ENCODE measurements at regions not wholly inside any gene's neighbourhood (a gene's known extent, or its start where the extent isn't known, plus 50 kb on each side); places are given as distances from the start of the nearest gene placed in this dataset.

DNA sequence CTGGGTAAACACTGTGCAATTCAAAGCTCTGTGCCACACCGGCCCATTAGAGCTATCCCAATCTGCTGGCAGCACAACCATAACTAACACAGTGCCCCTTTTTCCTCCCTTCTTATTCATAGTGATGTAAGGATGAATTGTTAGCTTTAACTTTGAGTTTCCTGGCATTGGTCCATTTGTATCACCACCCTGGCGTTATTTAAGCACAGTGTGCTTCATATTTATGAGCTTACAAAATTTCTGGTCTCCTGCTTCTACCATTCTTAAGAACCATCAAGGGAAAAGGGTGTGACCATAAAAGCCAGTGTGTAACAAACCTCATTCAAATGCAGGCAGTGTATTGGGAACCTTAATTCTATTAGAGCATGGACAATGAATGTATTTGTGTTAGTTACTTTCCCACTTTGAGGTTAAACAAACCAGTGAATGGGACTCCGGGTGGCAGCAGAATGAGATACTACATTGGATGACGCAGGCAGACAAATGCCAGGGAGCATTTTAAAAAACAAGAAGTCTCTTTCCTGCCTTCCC lies 222.6 kb downstream of the TMEM161B start:
- CTCF ChIA-PET = no interaction called here
- Histone ChIP-seq H3K9me3 (ENCODE audit: control insufficient read depth, insufficient read depth, low read depth, low read length) (no peaks in the 10 kb centered on the region), H3K36me3 (ENCODE audit: control insufficient read depth, insufficient read depth, low read length) (no peaks in the 10 kb centered on the region), H3K27ac (ENCODE audit: low read length) (no peak overlapping the region), H3K27me3 (ENCODE audit: control insufficient read depth, insufficient read depth, low read length) (no peaks in the 10 kb centered on the region), H3K4me1 (ENCODE audit: control insufficient read depth, insufficient read depth, low read length) (no peaks in the 10 kb centered on the region), H3K4me3 (ENCODE audit: low read depth in 2 of 2, low read length in 2 of 2) (no peak overlapping the region)
- POLR2A ChIA-PET = no interaction called here
- in situ Hi-C loops (cut with HindIII; ENCODE audit: low pct_unique_long_range_greater_than_20kb, low sequenced_read_pairs) = no loop called here
- DNase-seq (ENCODE audit: low read depth, low spot score) (no peak), ATAC-seq (no peak)
- TF ChIP-seq, protein P1, sequence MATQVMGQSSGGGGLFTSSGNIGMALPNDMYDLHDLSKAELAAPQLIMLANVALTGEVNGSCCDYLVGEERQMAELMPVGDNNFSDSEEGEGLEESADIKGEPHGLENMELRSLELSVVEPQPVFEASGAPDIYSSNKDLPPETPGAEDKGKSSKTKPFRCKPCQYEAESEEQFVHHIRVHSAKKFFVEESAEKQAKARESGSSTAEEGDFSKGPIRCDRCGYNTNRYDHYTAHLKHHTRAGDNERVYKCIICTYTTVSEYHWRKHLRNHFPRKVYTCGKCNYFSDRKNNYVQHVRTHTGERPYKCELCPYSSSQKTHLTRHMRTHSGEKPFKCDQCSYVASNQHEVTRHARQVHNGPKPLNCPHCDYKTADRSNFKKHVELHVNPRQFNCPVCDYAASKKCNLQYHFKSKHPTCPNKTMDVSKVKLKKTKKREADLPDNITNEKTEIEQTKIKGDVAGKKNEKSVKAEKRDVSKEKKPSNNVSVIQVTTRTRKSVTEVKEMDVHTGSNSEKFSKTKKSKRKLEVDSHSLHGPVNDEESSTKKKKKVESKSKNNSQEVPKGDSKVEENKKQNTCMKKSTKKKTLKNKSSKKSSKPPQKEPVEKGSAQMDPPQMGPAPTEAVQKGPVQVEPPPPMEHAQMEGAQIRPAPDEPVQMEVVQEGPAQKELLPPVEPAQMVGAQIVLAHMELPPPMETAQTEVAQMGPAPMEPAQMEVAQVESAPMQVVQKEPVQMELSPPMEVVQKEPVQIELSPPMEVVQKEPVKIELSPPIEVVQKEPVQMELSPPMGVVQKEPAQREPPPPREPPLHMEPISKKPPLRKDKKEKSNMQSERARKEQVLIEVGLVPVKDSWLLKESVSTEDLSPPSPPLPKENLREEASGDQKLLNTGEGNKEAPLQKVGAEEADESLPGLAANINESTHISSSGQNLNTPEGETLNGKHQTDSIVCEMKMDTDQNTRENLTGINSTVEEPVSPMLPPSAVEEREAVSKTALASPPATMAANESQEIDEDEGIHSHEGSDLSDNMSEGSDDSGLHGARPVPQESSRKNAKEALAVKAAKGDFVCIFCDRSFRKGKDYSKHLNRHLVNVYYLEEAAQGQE (IDR thresholded peaks at IDR 0.05; ENCODE audit: insufficient read depth in 1 of 2, low read depth in 2 of 2, low read length in 1 of 2) = no peak
- TF ChIP-seq POLR2AphosphoS5 (IDR thresholded peaks at IDR 0.05; ENCODE audit: low read depth, low read length) (no peak), SIN3A (IDR thresholded peaks at IDR 0.05; ENCODE audit: borderline replicate concordance, insufficient read depth, low read depth, low read length) (no peak)
- TF ChIP-seq, protein P2, sequence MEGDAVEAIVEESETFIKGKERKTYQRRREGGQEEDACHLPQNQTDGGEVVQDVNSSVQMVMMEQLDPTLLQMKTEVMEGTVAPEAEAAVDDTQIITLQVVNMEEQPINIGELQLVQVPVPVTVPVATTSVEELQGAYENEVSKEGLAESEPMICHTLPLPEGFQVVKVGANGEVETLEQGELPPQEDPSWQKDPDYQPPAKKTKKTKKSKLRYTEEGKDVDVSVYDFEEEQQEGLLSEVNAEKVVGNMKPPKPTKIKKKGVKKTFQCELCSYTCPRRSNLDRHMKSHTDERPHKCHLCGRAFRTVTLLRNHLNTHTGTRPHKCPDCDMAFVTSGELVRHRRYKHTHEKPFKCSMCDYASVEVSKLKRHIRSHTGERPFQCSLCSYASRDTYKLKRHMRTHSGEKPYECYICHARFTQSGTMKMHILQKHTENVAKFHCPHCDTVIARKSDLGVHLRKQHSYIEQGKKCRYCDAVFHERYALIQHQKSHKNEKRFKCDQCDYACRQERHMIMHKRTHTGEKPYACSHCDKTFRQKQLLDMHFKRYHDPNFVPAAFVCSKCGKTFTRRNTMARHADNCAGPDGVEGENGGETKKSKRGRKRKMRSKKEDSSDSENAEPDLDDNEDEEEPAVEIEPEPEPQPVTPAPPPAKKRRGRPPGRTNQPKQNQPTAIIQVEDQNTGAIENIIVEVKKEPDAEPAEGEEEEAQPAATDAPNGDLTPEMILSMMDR (IDR thresholded peaks at IDR 0.05) = no peak
- intact Hi-C loops (cut with micrococcal nuclease; ENCODE audit: unreplicated experiment) = no loop called here
- no TSS peak for BruUV-seq (replicated peaks)

DNA sequence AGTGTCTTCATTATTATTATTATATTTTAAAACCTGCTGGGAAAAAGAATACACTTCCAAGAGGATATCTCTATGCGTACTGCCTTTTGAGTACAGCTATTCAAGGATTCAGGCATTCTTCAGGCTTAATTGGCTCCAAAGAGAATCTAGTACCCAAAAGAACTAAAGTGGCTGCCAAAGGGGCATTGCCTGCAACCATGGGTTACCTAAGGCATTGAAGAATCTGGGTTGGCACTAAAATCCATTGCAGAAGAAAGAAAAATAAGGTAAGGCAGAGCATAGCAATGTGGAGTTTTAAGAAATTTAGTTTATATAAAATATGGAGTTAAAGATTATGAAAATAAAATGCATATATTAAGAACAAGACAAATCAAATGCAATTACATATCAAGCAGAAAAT lies 223.5 kb downstream of the TMEM161B start:
- DNase-seq (ENCODE audit: low read depth, low spot score) (no peak), ATAC-seq (no peak)
- in situ Hi-C loops (cut with HindIII; ENCODE audit: low pct_unique_long_range_greater_than_20kb, low sequenced_read_pairs) = no loop called here
- TF ChIP-seq TCF7L2 (IDR thresholded peaks at IDR 0.05; ENCODE audit: low read depth, low read length) (no peak), SIN3A (IDR thresholded peaks at IDR 0.05; ENCODE audit: borderline replicate concordance, insufficient read depth, low read depth, low read length) (no peak), POLR2AphosphoS5 (IDR thresholded peaks at IDR 0.05; ENCODE audit: low read depth, low read length) (no peak)
- TF ChIP-seq, protein P1 (IDR thresholded peaks at IDR 0.05; ENCODE audit: insufficient read depth in 1 of 2, low read depth in 2 of 2, low read length in 1 of 2) = no peak
- TF ChIP-seq, protein P2 (IDR thresholded peaks at IDR 0.05) = no peak
- no peaks in the 10 kb centered on the region for H3K9me3 ChIP-seq (ENCODE audit: control insufficient read depth, insufficient read depth, low read depth, low read length)
- ChIA-PET POLR2A (no interaction called here), CTCF (interaction anchor here (0.6 kb wide), 1 partner anchor 67 kb away, joined by 5 read pairs; no protein-coding TSS in a partner anchor)
- H3K27me3 ChIP-seq (ENCODE audit: control insufficient read depth, insufficient read depth, low read length) = no peaks in the 10 kb centered on the region
- H3K4me3 ChIP-seq (ENCODE audit: low read depth in 2 of 2, low read length in 2 of 2) = no peak overlapping the region
- H3K27ac ChIP-seq (ENCODE audit: low read length) = no peak overlapping the region
- intact Hi-C loops (cut with micrococcal nuclease; ENCODE audit: unreplicated experiment) = no loop called here
- no peaks in the 10 kb centered on the region for H3K36me3 ChIP-seq (ENCODE audit: control insufficient read depth, insufficient read depth, low read length)
- no peaks in the 10 kb centered on the region for H3K4me1 ChIP-seq (ENCODE audit: control insufficient read depth, insufficient read depth, low read length)
- no TSS peak for BruUV-seq (replicated peaks)

All from Panc1 (cell line).